SKM-1 treated with dmso at 0.1 percent for 144 hours (cell line): ENCODE measurements at regions not wholly inside any gene's neighbourhood (a gene's known extent, or its start where the extent isn't known, plus 50 kb on each side); places are given as distances from the start of the nearest gene placed in this dataset.
"Not testable (repeated sequence)": the region's sequence is repeated elsewhere in the genome, so short reads cannot be mapped to it uniquely, and the experiment has no call there.

Source experiments
- DNase-seq: peaks from one replicate; lab custom pipeline; 2025; ENCODE audit not compliant: unreplicated experiment; lab: John Stamatoyannopoulos, UW

GRCh38 chr10:78207216-78207615 lies 173.6 kb downstream of the RPS24 start:
- DNase-seq = no peak

- no peak for DNase-seq
Observed at GRCh38 chr10:78207776-78208175, 174.1 kb downstream of the RPS24 start.

GRCh38 chr10:78209970-78210369 lies 176.3 kb downstream of the RPS24 start:
- DNase-seq = no peak

GRCh38 chr10:78210548-78210947 lies 176.9 kb downstream of the RPS24 start:
- DNase-seq = no peak

DNA sequence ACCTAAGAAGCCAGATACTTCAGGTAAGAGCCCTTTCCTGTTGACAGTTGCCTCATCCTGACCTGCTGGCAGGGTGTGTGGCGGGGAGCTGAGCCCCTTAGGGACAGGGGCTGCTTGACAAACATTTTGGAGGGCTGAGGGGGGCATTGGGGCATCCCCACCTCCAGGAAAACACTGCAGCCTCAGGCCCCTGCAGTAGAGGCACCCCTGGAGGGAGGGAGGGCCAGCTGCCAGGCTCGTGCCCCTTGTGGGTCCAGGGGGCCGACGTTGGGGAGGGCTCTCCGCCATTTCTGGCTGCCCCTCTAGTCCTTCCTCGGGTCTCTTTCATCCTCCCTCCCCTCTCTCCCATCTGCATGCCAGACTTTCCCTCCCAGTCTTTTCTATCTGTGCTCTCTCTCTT lies 177.3 kb downstream of the RPS24 start:
- DNase-seq = no peak

DNA sequence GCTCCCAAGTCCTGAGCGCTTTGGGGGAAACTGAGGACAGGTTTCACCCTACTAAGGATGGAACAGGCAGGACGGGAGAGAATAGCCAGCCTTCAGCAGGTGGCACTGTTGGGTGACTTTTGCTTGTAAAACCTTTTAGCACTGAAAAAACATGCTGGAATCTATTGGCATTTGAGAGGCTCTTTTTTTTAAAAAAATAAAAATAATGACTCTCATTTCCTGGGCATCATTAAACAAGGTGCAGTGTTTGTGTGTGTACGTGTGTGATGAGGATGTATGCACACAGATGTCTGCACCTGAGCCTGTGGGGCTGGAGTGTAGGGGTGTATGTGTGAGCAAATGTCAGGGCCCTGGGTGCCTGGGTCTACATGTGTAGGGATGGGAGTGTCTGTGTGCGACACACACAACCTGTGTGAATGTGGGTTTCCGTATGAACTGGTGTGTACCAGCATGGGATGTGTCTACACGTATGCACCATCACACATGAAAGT lies 177.9 kb downstream of the RPS24 start:
- DNase-seq = no peak

DNA sequence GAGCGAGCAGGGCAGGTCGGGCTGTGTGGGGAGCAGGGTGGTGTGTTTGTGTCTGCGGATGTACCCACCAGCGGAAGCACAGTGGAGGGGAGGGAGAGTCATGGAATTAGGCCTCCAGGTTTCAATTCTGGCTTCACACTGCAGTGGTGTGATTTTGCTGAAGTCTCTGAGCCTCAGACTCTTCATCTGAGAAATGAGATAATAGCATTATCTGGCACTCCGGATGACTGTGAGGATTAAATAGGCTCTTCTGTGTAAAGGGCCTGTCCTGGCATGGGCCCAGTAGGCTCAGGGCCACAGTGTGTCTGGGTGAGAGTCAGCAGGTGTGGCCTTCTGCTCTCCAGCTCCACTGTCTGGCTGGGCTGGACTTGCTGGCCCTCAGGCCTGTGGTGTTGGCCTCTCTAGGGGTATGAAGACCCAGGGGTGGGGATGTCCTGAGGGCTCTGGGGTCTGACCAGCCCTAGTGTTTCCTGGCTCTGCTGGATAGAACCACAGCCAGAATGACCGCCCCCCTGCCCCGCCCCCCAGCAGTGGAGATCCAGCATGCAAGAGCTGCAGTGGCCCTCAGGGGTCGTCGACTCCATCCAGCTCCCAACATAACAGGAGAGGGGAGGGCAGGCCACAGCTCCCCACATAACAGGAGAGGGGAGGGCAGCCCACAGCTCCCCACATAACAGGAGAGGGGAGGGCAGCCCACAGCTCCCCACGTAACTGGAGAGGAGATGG lies 178.6 kb downstream of the RPS24 start:
- no peak for DNase-seq

DNA sequence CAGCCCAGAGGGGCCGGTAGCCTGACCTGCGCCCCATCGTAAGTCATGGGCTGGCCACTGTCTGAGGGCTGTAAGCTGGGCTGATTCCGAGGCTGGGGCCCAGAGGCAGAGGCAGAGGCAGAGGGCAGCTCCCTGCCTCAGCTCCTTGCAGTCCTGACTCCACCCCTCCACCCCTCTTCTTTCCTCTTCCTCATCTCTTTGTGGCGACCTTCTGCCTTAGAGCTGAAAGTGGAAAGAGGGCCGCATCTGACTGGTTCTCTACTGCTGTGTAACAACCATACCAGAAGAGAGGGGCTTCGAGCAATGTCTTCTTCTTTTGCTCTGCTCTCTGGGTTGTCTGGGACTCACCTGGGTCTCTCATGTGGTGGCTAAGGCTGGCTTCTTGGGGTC lies 179.1 kb downstream of the RPS24 start:
- DNase-seq = no peak

GRCh38 chr10:78214955-78215354 lies 181.3 kb downstream of the RPS24 start:
- DNase-seq = no peak

DNA sequence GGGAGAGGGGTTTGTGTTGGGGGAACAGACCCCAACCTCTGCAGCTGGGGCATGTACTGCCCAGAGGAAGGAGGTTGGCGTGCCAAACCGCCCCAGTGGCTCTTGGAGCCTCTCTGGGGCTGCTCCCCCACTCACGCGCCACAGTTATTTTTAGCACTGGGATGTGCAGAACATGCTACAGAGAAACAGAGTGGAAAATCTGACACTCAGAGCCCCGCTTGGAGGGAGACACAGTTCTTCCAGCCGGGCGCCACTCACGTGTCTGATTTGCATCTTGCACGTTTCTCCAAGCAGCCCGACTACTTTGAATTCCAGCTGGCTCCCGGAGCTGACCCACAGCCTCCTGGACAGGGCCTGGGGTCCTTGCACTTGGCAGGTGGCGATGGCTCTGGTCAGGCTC lies 182.0 kb downstream of the RPS24 start:
- no peak for DNase-seq

DNA sequence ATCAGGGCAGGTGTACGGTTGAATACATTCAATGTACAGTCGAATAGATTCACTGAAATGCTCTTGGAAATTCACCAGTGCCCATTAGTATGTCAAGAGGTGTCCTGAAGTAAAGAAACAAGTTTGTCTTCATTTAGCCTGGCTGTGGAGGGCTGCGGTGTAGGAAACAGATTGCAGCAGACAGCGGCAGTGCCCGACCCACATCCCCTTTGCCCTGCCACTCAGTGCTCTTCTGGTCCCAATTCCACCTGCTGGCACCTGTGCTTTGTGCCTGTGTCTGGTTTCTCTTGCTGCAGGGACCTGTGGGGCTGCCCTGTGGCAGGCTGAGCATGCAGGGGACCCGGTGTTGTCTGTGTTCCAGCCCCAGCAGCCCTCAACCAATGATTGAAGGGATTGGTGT lies 183.7 kb downstream of the RPS24 start:
- DNase-seq = no peak

DNA sequence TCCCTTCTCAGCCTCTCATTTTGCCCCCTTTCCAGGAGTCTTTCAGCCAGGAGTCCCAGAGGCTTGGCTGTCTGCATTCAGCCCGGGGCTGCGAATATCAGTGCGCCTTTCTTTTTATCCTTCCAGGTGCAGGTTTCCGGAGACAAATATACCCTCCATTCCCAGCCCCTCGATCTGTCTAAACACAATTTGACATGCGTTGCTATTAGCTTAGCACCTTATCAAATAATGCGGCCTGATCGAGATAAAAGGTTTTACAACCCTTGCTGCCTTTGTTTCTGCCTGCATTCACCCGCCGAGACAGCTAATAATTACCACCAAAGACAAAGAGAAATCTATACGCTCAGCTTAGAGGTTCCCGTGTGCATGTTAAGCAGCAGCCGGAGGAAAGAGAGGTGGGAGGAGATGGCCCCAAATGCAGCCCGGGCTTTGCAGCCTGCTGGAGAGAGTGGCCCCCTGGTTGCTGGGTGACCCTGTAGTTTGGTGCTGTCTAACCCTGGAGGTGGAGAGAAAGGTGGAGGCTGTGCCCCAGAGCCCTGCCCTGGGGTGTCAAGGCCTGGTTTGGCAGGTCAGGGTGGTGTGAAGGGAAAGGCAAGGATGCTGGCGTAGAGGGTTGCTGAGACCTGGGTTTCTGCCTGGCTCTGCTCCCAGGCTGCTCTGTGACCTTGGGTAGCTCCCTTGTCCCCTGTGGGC lies 185.3 kb downstream of the RPS24 start:
- DNase-seq = no peak

DNA sequence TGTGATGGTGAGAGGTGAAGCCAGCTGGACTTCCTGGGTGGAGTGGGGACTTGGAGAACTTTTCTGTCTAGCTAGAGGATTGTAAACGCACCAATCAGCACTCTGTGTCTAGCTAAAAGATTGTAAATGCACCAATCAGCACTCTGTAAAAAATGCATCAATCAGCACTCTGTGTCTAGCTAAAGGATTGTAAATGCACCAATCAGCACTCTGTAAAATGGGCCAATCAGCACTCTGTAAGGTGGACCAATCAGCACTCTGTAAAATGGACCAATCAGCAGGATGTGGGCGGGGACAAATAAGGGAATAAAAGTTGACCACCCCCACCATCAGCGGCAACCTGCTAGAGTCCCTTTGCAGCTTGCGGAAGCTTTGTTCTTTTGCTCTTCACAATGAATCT lies 185.9 kb downstream of the RPS24 start:
- DNase-seq = not testable (repeated sequence)

GRCh38 chr10:78220781-78221180 lies 187.1 kb downstream of the RPS24 start:
- DNase-seq = no peak

DNA sequence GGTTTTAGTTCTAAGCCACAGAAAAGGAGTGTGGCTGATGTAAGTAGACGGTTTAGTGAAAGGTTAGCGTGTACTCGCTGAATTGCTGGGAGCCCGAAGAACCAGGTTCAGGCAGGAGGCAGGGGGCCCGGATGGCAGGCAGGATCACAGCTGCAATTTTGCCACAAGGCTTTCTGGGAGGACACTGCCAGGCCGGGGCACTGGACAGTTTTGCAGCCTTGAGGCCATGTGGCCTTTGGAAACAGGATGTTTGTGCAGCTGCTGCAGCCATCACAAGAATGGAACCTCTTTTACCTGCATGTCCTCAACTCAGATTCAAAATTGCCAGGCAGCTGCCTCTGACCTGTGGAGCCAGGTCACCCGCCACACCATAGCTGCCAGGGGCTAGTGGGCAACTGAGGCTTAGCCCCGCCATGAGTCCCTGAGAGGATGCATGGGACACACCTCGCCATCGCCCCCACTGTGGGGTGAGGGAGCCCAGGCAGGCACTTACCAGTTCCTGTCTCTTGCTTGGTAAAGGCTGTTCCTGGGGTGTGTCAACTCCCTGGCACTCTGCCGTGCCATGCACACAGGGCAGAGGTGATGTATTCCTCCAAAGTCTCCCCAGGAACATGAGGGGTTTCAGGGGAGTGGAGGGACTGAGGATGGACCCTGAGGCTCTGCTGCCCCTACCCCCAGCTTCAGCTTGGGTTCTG lies 188.6 kb downstream of the RPS24 start:
- DNase-seq = no peak

- no peak for DNase-seq
Observed at GRCh38 chr10:78223088-78223487, 189.4 kb downstream of the RPS24 start.

- no peak for DNase-seq
Observed at GRCh38 chr10:78224602-78225001, 190.9 kb downstream of the RPS24 start.

- no peak for DNase-seq
Observed at GRCh38 chr10:78225594-78225993, 191.9 kb downstream of the RPS24 start.

DNA sequence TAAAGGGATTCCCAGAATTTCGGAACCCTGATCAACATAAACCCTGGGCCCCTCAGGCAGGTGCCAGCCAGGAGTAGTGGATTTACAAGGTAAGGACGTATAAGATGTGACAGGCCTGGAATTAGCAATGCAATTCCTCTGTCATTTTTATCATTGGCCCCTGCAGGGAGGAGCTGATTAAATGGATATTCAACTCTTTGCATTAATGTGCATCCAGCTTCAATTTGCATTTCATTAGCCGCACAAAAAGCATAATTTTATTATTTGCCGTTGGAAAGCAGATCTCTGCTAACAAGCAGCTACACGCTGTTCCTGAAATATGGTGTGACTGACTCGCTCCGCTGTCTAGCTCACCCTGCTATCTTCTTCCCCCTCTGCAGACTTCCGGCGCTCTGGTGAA lies 195.8 kb downstream of the RPS24 start:
- no peak for DNase-seq

DNA sequence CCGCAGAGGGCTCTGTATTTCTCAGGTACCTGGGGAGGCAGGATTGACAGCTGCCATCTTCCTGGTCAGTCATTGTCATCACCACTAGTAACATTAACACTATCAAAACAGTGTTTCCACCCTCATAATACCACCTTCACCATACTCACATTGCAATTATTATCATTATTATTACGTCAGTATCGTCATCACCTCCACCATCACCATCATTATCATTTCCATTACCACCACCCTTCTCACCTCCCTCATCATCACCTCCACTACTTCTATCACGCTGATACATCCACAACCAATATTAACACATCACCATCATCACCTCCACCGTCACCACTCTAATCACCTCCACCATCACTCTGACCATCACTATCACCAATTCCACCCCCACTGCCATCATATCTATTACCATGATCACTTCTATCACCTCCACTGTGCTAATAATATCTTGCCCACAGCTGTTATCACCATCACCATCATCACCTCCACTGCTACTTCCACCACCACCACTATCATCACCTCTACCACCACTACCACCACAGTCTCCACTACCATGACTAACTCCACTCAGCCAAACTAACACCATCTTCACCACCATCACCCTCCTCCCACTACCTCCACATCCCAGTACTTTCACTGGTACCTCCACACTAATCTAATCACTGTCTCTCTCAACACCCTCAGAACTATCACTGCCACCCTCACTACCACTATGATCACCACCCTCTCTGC lies 196.4 kb downstream of the RPS24 start:
- DNase-seq = no peak

GRCh38 chr10:78231327-78231726 lies 197.7 kb downstream of the RPS24 start:
- DNase-seq = no peak
